Stomach (tissue), 4 donors: ENCODE measurements at regions not wholly inside any gene's neighbourhood (a gene's known extent, or its start where the extent isn't known, plus 50 kb on each side); places are given as distances from the start of the nearest gene placed in this dataset.

Source experiments
- EP300 ChIP-seq: sonication (generic); formaldehyde crosslinking; IDR thresholded peaks from one replicate; pipeline ENCODE4 v1.6.1; 2017; ENCODE audit warnings: antibody characterized with exemption
- POLR2A ChIP-seq, 4 donors: fragments of 450-650 bp; IDR thresholded peaks; one replicate each; pipeline ENCODE4 v1.6.1; 2016; ENCODE audit warnings: antibody characterized with exemption in 4 of 4, control low read depth in 2 of 4, mild to moderate bottlenecking in 1 of 4, moderate library complexity in 1 of 4
- TF ChIP-seq, protein P1 (sequence below), 7 experiments: fragments of 450-650 bp in 4 of 7; fragments of 200-600 bp in 3 of 7; sonication (generic) in 3 of 7; IDR thresholded peaks; one replicate each; pipeline ENCODE4 v1.5.1; 2016 to 2019; ENCODE audit warnings: antibody characterized with exemption in 7 of 7, control low read depth in 2 of 7, mild to moderate bottlenecking in 1 of 7

DNA sequence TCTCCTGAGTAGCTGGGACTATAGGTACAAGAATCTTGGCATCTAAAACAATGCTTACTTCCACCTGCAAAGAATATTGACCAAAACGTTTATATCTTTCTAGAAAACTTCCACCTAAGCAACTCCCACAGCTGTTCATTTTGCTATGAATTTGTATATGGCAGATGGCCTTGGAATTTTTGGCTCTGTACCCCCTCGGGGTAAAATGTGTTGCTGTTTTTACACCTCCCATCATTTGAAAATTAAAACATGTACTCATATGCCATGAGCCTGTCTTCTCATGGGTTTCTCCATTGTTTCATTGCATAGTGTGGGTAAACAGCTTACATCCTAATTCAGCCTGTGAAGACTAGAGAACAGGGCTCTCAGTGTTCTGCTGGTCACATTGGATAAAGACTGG, 853.6 kb upstream of the SOX11 start:
- TF ChIP-seq POLR2A (IDR thresholded peaks at IDR 0.05) = no peak
- TF ChIP-seq, protein P1, sequence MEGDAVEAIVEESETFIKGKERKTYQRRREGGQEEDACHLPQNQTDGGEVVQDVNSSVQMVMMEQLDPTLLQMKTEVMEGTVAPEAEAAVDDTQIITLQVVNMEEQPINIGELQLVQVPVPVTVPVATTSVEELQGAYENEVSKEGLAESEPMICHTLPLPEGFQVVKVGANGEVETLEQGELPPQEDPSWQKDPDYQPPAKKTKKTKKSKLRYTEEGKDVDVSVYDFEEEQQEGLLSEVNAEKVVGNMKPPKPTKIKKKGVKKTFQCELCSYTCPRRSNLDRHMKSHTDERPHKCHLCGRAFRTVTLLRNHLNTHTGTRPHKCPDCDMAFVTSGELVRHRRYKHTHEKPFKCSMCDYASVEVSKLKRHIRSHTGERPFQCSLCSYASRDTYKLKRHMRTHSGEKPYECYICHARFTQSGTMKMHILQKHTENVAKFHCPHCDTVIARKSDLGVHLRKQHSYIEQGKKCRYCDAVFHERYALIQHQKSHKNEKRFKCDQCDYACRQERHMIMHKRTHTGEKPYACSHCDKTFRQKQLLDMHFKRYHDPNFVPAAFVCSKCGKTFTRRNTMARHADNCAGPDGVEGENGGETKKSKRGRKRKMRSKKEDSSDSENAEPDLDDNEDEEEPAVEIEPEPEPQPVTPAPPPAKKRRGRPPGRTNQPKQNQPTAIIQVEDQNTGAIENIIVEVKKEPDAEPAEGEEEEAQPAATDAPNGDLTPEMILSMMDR (IDR thresholded peaks at IDR 0.05) = no peak
- no peak for TF ChIP-seq EP300
